H9 (cell line): ENCODE measurements at regions not wholly inside any gene's neighbourhood (a gene's known extent, or its start where the extent isn't known, plus 50 kb on each side); places are given as distances from the start of the nearest gene placed in this dataset.
"Not testable (repeated sequence)": the region's sequence is repeated elsewhere in the genome, so short reads cannot be mapped to it uniquely, and the experiment has no call there.

Source experiments
- DNase-seq: peaks from one replicate; pipeline ENCODE4 v3.0.0-alpha.2; 2017
- H2AFZ ChIP-seq: one replicate; pipeline ENCODE4 v1.6.1; 2013; ENCODE audit warnings: mild to moderate bottlenecking, low read length, control low read depth, moderate library complexity
- H2AK5ac ChIP-seq: 2 replicates; pipeline ENCODE4 v1.6.1; 2013; ENCODE audit warnings: low read length, control low read depth, mixed read lengths; ENCODE audit not compliant: insufficient read length
- H2BK120ac ChIP-seq: one replicate; pipeline ENCODE4 v1.6.1; 2013; ENCODE audit warnings: low read depth, mild to moderate bottlenecking, low read length, control low read depth, inconsistent platforms; ENCODE audit not compliant: poor library complexity, severe bottlenecking
- H2BK12ac ChIP-seq: 2 replicates; pipeline ENCODE4 v1.6.1; 2013; ENCODE audit warnings: low read length, control low read depth, mixed read lengths, low read depth; ENCODE audit not compliant: insufficient read length
- H2BK15ac ChIP-seq: 2 replicates; pipeline ENCODE4 v1.6.1; 2013; ENCODE audit warnings: low read depth, low read length, control low read depth
- H2BK20ac ChIP-seq: one replicate; pipeline ENCODE4 v1.6.1; 2013; ENCODE audit warnings: low read depth, mild to moderate bottlenecking, low read length, control low read depth, inconsistent platforms; ENCODE audit not compliant: poor library complexity, severe bottlenecking
- H2BK5ac ChIP-seq: 2 replicates; pipeline ENCODE4 v1.6.1; 2013; ENCODE audit warnings: low read length, control low read depth, mixed read lengths; ENCODE audit not compliant: insufficient read length
- H3K14ac ChIP-seq: 2 replicates; pipeline ENCODE4 v1.6.1; 2013; ENCODE audit warnings: low read length, control low read depth; ENCODE audit not compliant: insufficient read depth
- H3K18ac ChIP-seq: 2 replicates; pipeline ENCODE4 v1.6.1; 2013; ENCODE audit warnings: low read depth, mild to moderate bottlenecking, mixed read lengths, low read length, control low read depth; ENCODE audit not compliant: insufficient read length
- H3K23ac ChIP-seq: 2 replicates; pipeline ENCODE4 v1.6.1; 2013; ENCODE audit warnings: low read length, control low read depth, mixed read lengths, low read depth; ENCODE audit not compliant: insufficient read length
- H3K23me2 ChIP-seq: 2 replicates; pipeline ENCODE4 v1.6.1; 2013; ENCODE audit warnings: low read depth, mild to moderate bottlenecking, mixed read lengths, low read length, control low read depth; ENCODE audit not compliant: insufficient read length, poor library complexity, severe bottlenecking
- H3K27ac ChIP-seq: 2 replicates; pipeline ENCODE4 v1.5.1; 2013; ENCODE audit warnings: low read length, control low read depth, mixed read lengths, low read depth; ENCODE audit not compliant: insufficient read length
- H3K27me3 ChIP-seq: 2 replicates; pipeline ENCODE4 v1.6.1; 2013; ENCODE audit warnings: low read length, control low read depth, inconsistent platforms; ENCODE audit not compliant: insufficient read depth
- H3K4ac ChIP-seq: 2 replicates; pipeline ENCODE4 v1.6.1; 2013; ENCODE audit warnings: low read depth, mild to moderate bottlenecking, control low read depth, inconsistent platforms, low read length, moderate library complexity
- H3K4me1 ChIP-seq: 2 replicates; pipeline ENCODE4 v1.6.1; 2013; ENCODE audit warnings: low read length, control low read depth, inconsistent platforms; ENCODE audit not compliant: insufficient read depth
- H3K4me2 ChIP-seq: 2 replicates; pipeline ENCODE4 v1.6.1; 2013; ENCODE audit warnings: low read length, control low read depth, mixed read lengths; ENCODE audit not compliant: insufficient read length, insufficient read depth
- H3K56ac ChIP-seq: 2 replicates; pipeline ENCODE4 v1.6.1; 2013; ENCODE audit warnings: low read depth, mild to moderate bottlenecking, mixed read lengths, low read length, control low read depth; ENCODE audit not compliant: insufficient read length
- H3K79me1 ChIP-seq: 2 replicates; pipeline ENCODE4 v1.6.1; 2013; ENCODE audit warnings: low read depth, mild to moderate bottlenecking, moderate library complexity, low read length, control low read depth, inconsistent platforms; ENCODE audit not compliant: insufficient read depth, poor library complexity, severe bottlenecking
- H3K79me2 ChIP-seq: 2 replicates; pipeline ENCODE4 v1.6.1; 2013; ENCODE audit warnings: low read length, control low read depth, inconsistent platforms; ENCODE audit not compliant: insufficient read depth
- H3K9ac ChIP-seq: 2 replicates; pipeline ENCODE4 v1.6.1; 2013; ENCODE audit warnings: low read length, control low read depth, mixed read lengths; ENCODE audit not compliant: insufficient read length; ENCODE audit errors: extremely low read depth
- H3K9me3 ChIP-seq: one replicate; pipeline ENCODE4 v1.6.1; 2013; ENCODE audit warnings: low read depth, low read length, inconsistent platforms; ENCODE audit not compliant: control insufficient read depth
- H3T11ph ChIP-seq: one replicate; pipeline ENCODE4 v1.6.1; 2013; ENCODE audit warnings: mild to moderate bottlenecking, low read length, control low read depth, inconsistent platforms
- H4K20me1 ChIP-seq: one replicate; pipeline ENCODE4 v1.6.1; 2013; ENCODE audit not compliant: control insufficient read depth, insufficient read length, insufficient read depth
- H4K5ac ChIP-seq: 2 replicates; pipeline ENCODE4 v1.6.1; 2013; ENCODE audit warnings: low read depth, mild to moderate bottlenecking, mixed read lengths, low read length, control low read depth; ENCODE audit not compliant: insufficient read length
- H4K8ac ChIP-seq: replicated peaks from 2 replicates; pipeline ENCODE4 v1.6.1; 2013; ENCODE audit warnings: low read length, control low read depth, mixed read lengths, low read depth; ENCODE audit not compliant: insufficient read length
- H4K91ac ChIP-seq: 2 replicates; pipeline ENCODE4 v1.6.1; 2013; ENCODE audit warnings: low read depth, mild to moderate bottlenecking, moderate library complexity, mixed read lengths, low read length, control low read depth; ENCODE audit not compliant: insufficient read length
- H3K27ac Mint-ChIP-seq, 3 experiments: 2 replicates in 2 of 3; 3 replicates in 1 of 3; pipeline ENCODE4 v1.8.0; 2020 to 2021; ENCODE audit warnings: mixed read lengths in 3 of 3, mild to moderate bottlenecking in 1 of 3, moderate library complexity in 1 of 3
- H3K27me3 Mint-ChIP-seq: 2 replicates; pipeline ENCODE4 v1.8.0; 2021; ENCODE audit warnings: low read depth, mild to moderate bottlenecking, moderate library complexity, mixed read lengths
- H3K36me3 Mint-ChIP-seq, 3 experiments: 2 replicates in 2 of 3; 3 replicates in 1 of 3; pipeline ENCODE4 v1.8.0; 2020 to 2021; ENCODE audit warnings: low read depth in 3 of 3, mixed read lengths in 3 of 3; ENCODE audit not compliant: insufficient read depth in 1 of 3
- H3K4me1 Mint-ChIP-seq, 2 experiments: 2 replicates each; pipeline ENCODE4 v1.8.0; 2020; ENCODE audit warnings: mixed read lengths in 2 of 2
- H3K4me3 Mint-ChIP-seq, 2 experiments: 2 replicates in 1 of 2; 3 replicates in 1 of 2; pipeline ENCODE4 v1.8.0; 2020 to 2021; ENCODE audit warnings: mild to moderate bottlenecking in 2 of 2, mixed read lengths in 2 of 2, moderate library complexity in 1 of 2
- H3K9me3 Mint-ChIP-seq, 2 experiments: 2 replicates in 1 of 2; 3 replicates in 1 of 2; pipeline ENCODE4 v1.8.0; 2020; ENCODE audit warnings: mild to moderate bottlenecking in 2 of 2, mixed read lengths in 2 of 2, moderate library complexity in 1 of 2
- WGBS: extraction: QIAGEN DNeasy Blood & Tissue Kit; methylation state at CpG from one replicate; pipeline ENCODE4 v1.1.7; 2013; ENCODE audit warnings: missing lambda C conversion rate, low lambda C conversion rate, mixed read lengths; ENCODE audit not compliant: insufficient read length; ENCODE audit errors: extremely low coverage; 5-methylcytosine and 5-hydroxymethylcytosine counted together
- TF ChIP-seq, protein P1 (sequence below): fragments of 200-600 bp; sonication (generic); conservative IDR thresholded peaks from 3 replicates; pipeline ENCODE4 v1.8.0; 2021; ENCODE audit warnings: antibody characterized with exemption, mild to moderate bottlenecking

DNA sequence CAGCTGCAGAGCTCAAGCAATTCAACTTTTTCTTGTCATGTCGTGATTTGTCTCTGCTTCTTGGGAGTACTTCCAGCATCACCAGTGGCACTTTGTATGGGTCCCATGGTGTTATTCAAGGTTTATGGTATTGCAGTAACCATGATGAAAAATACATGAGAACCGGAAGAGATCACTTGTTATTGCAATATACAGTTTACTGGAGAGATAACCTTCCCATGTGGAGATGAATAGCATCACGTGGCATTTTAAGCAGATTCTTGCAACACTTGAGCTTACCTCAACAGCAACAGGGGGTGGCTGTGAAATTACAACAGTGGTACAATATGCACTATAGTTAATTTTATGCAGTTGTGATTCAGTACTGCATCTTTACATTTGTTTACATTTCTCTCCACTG lies 97.4 kb downstream of the APOB start:
- no peaks in the 10 kb centered on the region for H3K27me3 ChIP-seq
- no peak overlapping the region for H3K23ac ChIP-seq
- H2BK20ac ChIP-seq, result no peak overlapping the region
- no CpG with 5 or more reads among the region's 3 CpGs for WGBS
- Mint-ChIP-seq H3K36me3 (no peaks in the 10 kb centered on the region), H3K27ac (no peak overlapping the region), H3K4me1 (peaks cover 5 to 8% of the 10 kb centered on the region in 2 experiments; a peak in 3 of 4 replicates), H3K27me3 (peaks cover 12% of the 10 kb centered on the region), H3K9me3 (no peaks in the 10 kb centered on the region; a peak in 1 of 5 replicates), H3K4me3 (no peak overlapping the region)
- H2BK120ac ChIP-seq, result no peak overlapping the region
- H4K91ac ChIP-seq, result no peak overlapping the region
- H3K4ac ChIP-seq, result no peak overlapping the region
- no peak overlapping the region for H3T11ph ChIP-seq
- no peak for DNase-seq
- H3K9ac ChIP-seq, result no peak overlapping the region
- H2BK12ac ChIP-seq, result no peak overlapping the region
- no peak overlapping the region for H4K5ac ChIP-seq
- H3K18ac ChIP-seq, result no peak overlapping the region
- no peak overlapping the region for H4K8ac ChIP-seq
- H2BK5ac ChIP-seq, result no peak overlapping the region
- no peak overlapping the region for H3K14ac ChIP-seq
- no peak overlapping the region for H2BK15ac ChIP-seq
- no peaks in the 10 kb centered on the region for H3K79me1 ChIP-seq
- no peak overlapping the region for H2AK5ac ChIP-seq
- TF ChIP-seq, protein P1, sequence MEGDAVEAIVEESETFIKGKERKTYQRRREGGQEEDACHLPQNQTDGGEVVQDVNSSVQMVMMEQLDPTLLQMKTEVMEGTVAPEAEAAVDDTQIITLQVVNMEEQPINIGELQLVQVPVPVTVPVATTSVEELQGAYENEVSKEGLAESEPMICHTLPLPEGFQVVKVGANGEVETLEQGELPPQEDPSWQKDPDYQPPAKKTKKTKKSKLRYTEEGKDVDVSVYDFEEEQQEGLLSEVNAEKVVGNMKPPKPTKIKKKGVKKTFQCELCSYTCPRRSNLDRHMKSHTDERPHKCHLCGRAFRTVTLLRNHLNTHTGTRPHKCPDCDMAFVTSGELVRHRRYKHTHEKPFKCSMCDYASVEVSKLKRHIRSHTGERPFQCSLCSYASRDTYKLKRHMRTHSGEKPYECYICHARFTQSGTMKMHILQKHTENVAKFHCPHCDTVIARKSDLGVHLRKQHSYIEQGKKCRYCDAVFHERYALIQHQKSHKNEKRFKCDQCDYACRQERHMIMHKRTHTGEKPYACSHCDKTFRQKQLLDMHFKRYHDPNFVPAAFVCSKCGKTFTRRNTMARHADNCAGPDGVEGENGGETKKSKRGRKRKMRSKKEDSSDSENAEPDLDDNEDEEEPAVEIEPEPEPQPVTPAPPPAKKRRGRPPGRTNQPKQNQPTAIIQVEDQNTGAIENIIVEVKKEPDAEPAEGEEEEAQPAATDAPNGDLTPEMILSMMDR, result no peak
- no peak overlapping the region for H3K56ac ChIP-seq
- H3K4me2 ChIP-seq, result no peak overlapping the region
- H4K20me1 ChIP-seq, result no peaks in the 10 kb centered on the region
- no peaks in the 10 kb centered on the region for H3K23me2 ChIP-seq
- H3K27ac ChIP-seq, result no peak overlapping the region
- H2AFZ ChIP-seq, result no peak overlapping the region
- no peaks in the 10 kb centered on the region for H3K4me1 ChIP-seq
- no peaks in the 10 kb centered on the region for H3K79me2 ChIP-seq
- H3K9me3 ChIP-seq, result no peaks in the 10 kb centered on the region

DNA sequence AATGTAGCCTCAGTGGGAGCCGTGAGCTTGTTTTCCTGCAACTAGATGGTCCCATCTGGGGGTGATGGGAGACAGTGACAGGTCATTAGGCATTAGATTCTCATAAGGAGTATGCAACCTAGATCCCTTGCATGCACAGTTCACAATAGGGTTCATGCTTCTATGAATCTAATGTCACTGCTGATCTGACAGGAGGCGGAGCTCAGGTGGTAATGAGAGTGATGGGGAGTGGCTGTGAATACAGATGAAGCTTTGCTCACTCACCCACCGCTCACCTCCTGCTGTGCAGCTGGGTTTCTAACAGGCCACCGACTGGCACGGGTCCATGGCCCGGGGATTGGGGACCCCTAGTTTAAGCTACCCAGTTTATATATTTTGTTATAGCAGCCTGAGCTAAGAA lies 100.2 kb downstream of the APOB start:
- H3K4me1 Mint-ChIP-seq, H4K5ac ChIP-seq, H3K79me2 ChIP-seq, H2BK120ac ChIP-seq, H4K8ac ChIP-seq, H3K27ac Mint-ChIP-seq, H3T11ph ChIP-seq, H3K9me3 ChIP-seq, H3K27ac ChIP-seq, H3K27me3 ChIP-seq, H2AK5ac ChIP-seq, H3K9me3 Mint-ChIP-seq, H3K18ac ChIP-seq, H3K4me1 ChIP-seq, H2BK12ac ChIP-seq, H3K4me3 Mint-ChIP-seq, H2AFZ ChIP-seq, DNase-seq, H3K23ac ChIP-seq, H4K20me1 ChIP-seq, H3K56ac ChIP-seq, H3K79me1 ChIP-seq, H2BK5ac ChIP-seq, H3K36me3 Mint-ChIP-seq, H2BK15ac ChIP-seq, H3K23me2 ChIP-seq, H3K9ac ChIP-seq, H4K91ac ChIP-seq, H2BK20ac ChIP-seq, H3K4me2 ChIP-seq, H3K4ac ChIP-seq, H3K14ac ChIP-seq: not testable (repeated sequence)
- peaks cover 12% of the 10 kb centered on the region for H3K27me3 Mint-ChIP-seq
- no CpG with 5 or more reads among the region's 6 CpGs for WGBS
